Calu3 (cell line): ENCODE measurements at regions not wholly inside any gene's neighbourhood (a gene's known extent, or its start where the extent isn't known, plus 50 kb on each side); places are given as distances from the start of the nearest gene placed in this dataset.
A peak's percentile ranks its signal among the peaks of the same experiment; 100 is the strongest.

Source experiments
- BruUV-seq: library from RNA; stranded (reverse); fragments of 400-500 nt; replicated peaks from 2 replicates; lab custom pipeline; 2021; lab: Mats Ljungman, UMichigan
- CTCF ChIA-PET: fragments of 300-600 bp; sonication (Branson Sonifier 250); formaldehyde crosslinking; loops from one replicate; lab custom pipeline; 2022; ENCODE audit warnings: antibody characterized with exemption; lab: Charles Lee
- DNase-seq: peaks from one replicate; pipeline ENCODE4 v3.0.0; 2022
- H3K27ac Mint-ChIP-seq: one replicate; pipeline ENCODE4 v1.8.0; 2022; ENCODE audit warnings: mixed read lengths; ENCODE audit not compliant: unreplicated experiment
- H3K27me3 Mint-ChIP-seq: one replicate; pipeline ENCODE4 v1.8.0; 2022; ENCODE audit warnings: mixed read lengths; ENCODE audit not compliant: unreplicated experiment
- H3K36me3 Mint-ChIP-seq: one replicate; pipeline ENCODE4 v1.8.0; 2022; ENCODE audit warnings: mild to moderate bottlenecking, moderate library complexity, mixed read lengths; ENCODE audit not compliant: insufficient read depth, unreplicated experiment
- H3K4me1 Mint-ChIP-seq: one replicate; pipeline ENCODE4 v1.8.0; 2022; ENCODE audit warnings: mild to moderate bottlenecking, low read depth, mixed read lengths; ENCODE audit not compliant: unreplicated experiment
- H3K4me3 Mint-ChIP-seq: one replicate; pipeline ENCODE4 v1.8.0; 2022; ENCODE audit warnings: mild to moderate bottlenecking, low read depth, moderate library complexity, mixed read lengths; ENCODE audit not compliant: unreplicated experiment
- H3K9me3 Mint-ChIP-seq: one replicate; pipeline ENCODE4 v1.8.0; 2022; ENCODE audit warnings: low read depth, mixed read lengths; ENCODE audit not compliant: unreplicated experiment
- CTCF ChIP-seq: fragments of 200-600 bp; IDR thresholded peaks from one replicate; pipeline ENCODE4 v1.8.0; 2022; ENCODE audit warnings: antibody characterized with exemption; ENCODE audit not compliant: unreplicated experiment
- intact Hi-C: fragments of 100-400 bp; cut with micrococcal nuclease; formaldehyde crosslinking; loops from one replicate; pipeline ENCODE4 v1.10.0; 2022; ENCODE audit not compliant: unreplicated experiment

GRCh38 chr11:56817661-56818060 lies 69.2 kb upstream of the OR9G4 start:
- Mint-ChIP-seq H3K27me3 (no peaks in the 10 kb centered on the region), H3K36me3 (no peaks in the 10 kb centered on the region), H3K4me1 (no peaks in the 10 kb centered on the region), H3K9me3 (no peaks in the 10 kb centered on the region), H3K27ac (peak overlapping the region; percentile 33), H3K4me3 (no peak overlapping the region)
- BruUV-seq, result no TSS peak
- DNase-seq, result peak; percentile 39
- CTCF ChIA-PET, result interaction anchor here (0.7 kb wide), 1 partner anchor 50 kb away, joined by 3 read pairs; no protein-coding TSS in a partner anchor
- intact Hi-C loops, result no loop called here
- no peak for TF ChIP-seq CTCF

GRCh38 chr11:56816259-56816658 lies 67.8 kb upstream of the OR9G4 start:
- TF ChIP-seq CTCF, result no peak
- Mint-ChIP-seq H3K36me3 (no peaks in the 10 kb centered on the region), H3K9me3 (no peaks in the 10 kb centered on the region), H3K27me3 (no peaks in the 10 kb centered on the region), H3K27ac (no peak overlapping the region), H3K4me3 (no peak overlapping the region), H3K4me1 (no peaks in the 10 kb centered on the region)
- DNase-seq, result no peak
- CTCF ChIA-PET, result no interaction called here
- BruUV-seq, result no TSS peak
- intact Hi-C loops, result no loop called here

- no peak for DNase-seq
- Mint-ChIP-seq H3K36me3 (no peaks in the 10 kb centered on the region), H3K27ac (no peak overlapping the region), H3K4me1 (no peaks in the 10 kb centered on the region), H3K27me3 (no peaks in the 10 kb centered on the region), H3K9me3 (no peaks in the 10 kb centered on the region), H3K4me3 (no peak overlapping the region)
- no TSS peak for BruUV-seq
- no peak for TF ChIP-seq CTCF
- CTCF ChIA-PET, result no interaction called here
- intact Hi-C loops, result no loop called here
These were observed 59.8 kb upstream of the OR9G4 start for GRCh38 chr11:56808326-56808725.

GRCh38 chr11:56799691-56800210 lies 51.3 kb upstream of the OR9G4 start:
- DNase-seq, result no peak
- no peak overlapping the region for H3K27ac Mint-ChIP-seq
- no peak for TF ChIP-seq CTCF
- intact Hi-C loops, result no loop called here
- BruUV-seq, result no TSS peak
- no peaks in the 10 kb centered on the region for H3K9me3 Mint-ChIP-seq
- no peak overlapping the region for H3K4me3 Mint-ChIP-seq
- CTCF ChIA-PET, result interaction anchor here (0.6 kb wide), 1 partner anchor 12 kb away, joined by 3 read pairs; no protein-coding TSS in a partner anchor
- no peaks in the 10 kb centered on the region for H3K4me1 Mint-ChIP-seq
- H3K27me3 Mint-ChIP-seq, result no peaks in the 10 kb centered on the region
- no peaks in the 10 kb centered on the region for H3K36me3 Mint-ChIP-seq
